Skeletal muscle tissue (tissue), 3 donors: ENCODE measurements at regions not wholly inside any gene's neighbourhood (a gene's known extent, or its start where the extent isn't known, plus 50 kb on each side); places are given as distances from the start of the nearest gene placed in this dataset.

ENCODE experiments used
- H3K27ac ChIP-seq: one replicate; pipeline ENCODE4 v1.7.0; 2013; ENCODE audit warnings: mild to moderate bottlenecking, low read depth, low read length, inconsistent platforms
- H3K27me3 ChIP-seq, 3 donors: one replicate each; pipeline ENCODE4 v1.7.0; 2013; ENCODE audit warnings: low read length in 3 of 3; ENCODE audit not compliant: control insufficient read depth in 3 of 3, insufficient read depth in 3 of 3
- H3K36me3 ChIP-seq, 3 donors: one replicate each; pipeline ENCODE4 v1.7.0; 2013; ENCODE audit warnings: low read length in 3 of 3; ENCODE audit not compliant: control insufficient read depth in 3 of 3, insufficient read depth in 3 of 3
- H3K4me1 ChIP-seq, 3 donors: one replicate each; pipeline ENCODE4 v1.7.0; 2013; ENCODE audit warnings: low read length in 3 of 3, mild to moderate bottlenecking in 3 of 3; ENCODE audit not compliant: control insufficient read depth in 3 of 3, insufficient read depth in 3 of 3
- H3K4me3 ChIP-seq, 3 donors: one replicate each; pipeline ENCODE4 v1.7.0; 2013; ENCODE audit warnings: low read length in 3 of 3
- H3K9ac ChIP-seq, 3 donors: one replicate each; pipeline ENCODE4 v1.7.0; 2013; ENCODE audit warnings: low read length in 3 of 3, mild to moderate bottlenecking in 3 of 3, moderate library complexity in 2 of 3, low read depth in 1 of 3
- H3K9me3 ChIP-seq, 3 donors: one replicate each; pipeline ENCODE4 v1.7.0; 2013; ENCODE audit warnings: low read length in 3 of 3; ENCODE audit not compliant: control insufficient read depth in 3 of 3
- donor health status: Osteomylitis.

- Histone ChIP-seq H3K4me1 (peaks cover 5 to 12% (median 9%) of the 10 kb centered on the region in 3 donors), H3K9me3 (no peaks in the 10 kb centered on the region), H3K4me3 (no peak overlapping the region), H3K27ac (no peak overlapping the region), H3K9ac (no peak overlapping the region), H3K27me3 (no peaks in the 10 kb centered on the region), H3K36me3 (no peaks in the 10 kb centered on the region)
Observed at GRCh38 chr20:40561187-40561586, 127.8 kb downstream of the MAFB start.

GRCh38 chr20:40558212-40558611, 130.8 kb downstream of the MAFB start:
- Histone ChIP-seq H3K36me3 (no peaks in the 10 kb centered on the region), H3K4me1 (no peaks in the 10 kb centered on the region), H3K27me3 (no peaks in the 10 kb centered on the region), H3K9ac (no peak overlapping the region), H3K9me3 (peaks cover 0 to 4% (median 0%) of the 10 kb centered on the region in 3 donors), H3K27ac (no peak overlapping the region), H3K4me3 (no peak overlapping the region)

- no peak overlapping the region for H3K9ac ChIP-seq
- H3K27me3 ChIP-seq = no peaks in the 10 kb centered on the region
- no peak overlapping the region for H3K4me3 ChIP-seq
- H3K9me3 ChIP-seq = peaks cover 0 to 4% (median 0%) of the 10 kb centered on the region in 3 donors
- no peaks in the 10 kb centered on the region for H3K36me3 ChIP-seq
- no peak overlapping the region for H3K27ac ChIP-seq
- peaks cover 0 to 2% (median 0%) of the 10 kb centered on the region in 3 donors for H3K4me1 ChIP-seq
Observed at GRCh38 chr20:40551125-40551530, 137.9 kb downstream of the MAFB start.

GRCh38 chr20:40547483-40548091, 141.4 kb downstream of the MAFB start:
- Histone ChIP-seq H3K27me3 (no peaks in the 10 kb centered on the region), H3K4me3 (no peak overlapping the region), H3K9ac (no peak overlapping the region), H3K27ac (no peak overlapping the region), H3K9me3 (no peaks in the 10 kb centered on the region), H3K4me1 (peaks cover 0 to 2% (median 0%) of the 10 kb centered on the region in 3 donors), H3K36me3 (no peaks in the 10 kb centered on the region)

GRCh38 chr20:40545478-40545877, 143.6 kb downstream of the MAFB start:
- Histone ChIP-seq H3K27ac (no peak overlapping the region), H3K36me3 (no peaks in the 10 kb centered on the region), H3K4me1 (peaks cover 0 to 2% (median 0%) of the 10 kb centered on the region in 3 donors), H3K27me3 (no peaks in the 10 kb centered on the region), H3K9ac (no peak overlapping the region), H3K9me3 (no peaks in the 10 kb centered on the region), H3K4me3 (no peak overlapping the region)

- Histone ChIP-seq H3K27me3 (no peaks in the 10 kb centered on the region), H3K36me3 (no peaks in the 10 kb centered on the region), H3K4me3 (no peak overlapping the region), H3K9ac (no peak overlapping the region), H3K9me3 (no peaks in the 10 kb centered on the region), H3K4me1 (no peaks in the 10 kb centered on the region), H3K27ac (no peak overlapping the region)
Observed at GRCh38 chr20:40542065-40542464, 147.0 kb downstream of the MAFB start.

- no peak overlapping the region for H3K9ac ChIP-seq
- no peak overlapping the region for H3K27ac ChIP-seq
- no peaks in the 10 kb centered on the region for H3K4me1 ChIP-seq
- H3K9me3 ChIP-seq = no peaks in the 10 kb centered on the region
- no peaks in the 10 kb centered on the region for H3K27me3 ChIP-seq
- H3K36me3 ChIP-seq = no peaks in the 10 kb centered on the region
- H3K4me3 ChIP-seq = no peak overlapping the region
Observed at GRCh38 chr20:40540166-40540565, 148.9 kb downstream of the MAFB start.

- no peak overlapping the region for H3K9ac ChIP-seq
- H3K9me3 ChIP-seq = no peaks in the 10 kb centered on the region
- no peaks in the 10 kb centered on the region for H3K4me1 ChIP-seq
- no peak overlapping the region for H3K27ac ChIP-seq
- H3K27me3 ChIP-seq = no peaks in the 10 kb centered on the region
- no peak overlapping the region for H3K4me3 ChIP-seq
- no peaks in the 10 kb centered on the region for H3K36me3 ChIP-seq
Observed at GRCh38 chr20:40538131-40538530, 150.9 kb downstream of the MAFB start.

- H3K9ac ChIP-seq = no peak overlapping the region
Observed at GRCh38 chr20:40536808-40537207, 152.2 kb downstream of the MAFB start.

GRCh38 chr20:40535816-40536215, 153.2 kb downstream of the MAFB start:
- H3K36me3 ChIP-seq = no peaks in the 10 kb centered on the region
- H3K9me3 ChIP-seq = peaks cover 0 to 5% (median 4%) of the 10 kb centered on the region in 3 donors
- H3K27me3 ChIP-seq = no peaks in the 10 kb centered on the region
- no peak overlapping the region for H3K4me3 ChIP-seq
- H3K9ac ChIP-seq = no peak overlapping the region
- H3K27ac ChIP-seq = no peak overlapping the region
- H3K4me1 ChIP-seq = no peaks in the 10 kb centered on the region

More at GRCh38 chr20:40536808-40537207, 152.2 kb downstream of the MAFB start:
- H3K36me3 ChIP-seq = no peaks in the 10 kb centered on the region
- H3K27ac ChIP-seq = no peak overlapping the region
- H3K4me3 ChIP-seq = no peak overlapping the region
- H3K27me3 ChIP-seq = no peaks in the 10 kb centered on the region
- H3K9me3 ChIP-seq = peaks cover 0 to 4% (median 3%) of the 10 kb centered on the region in 3 donors
- no peaks in the 10 kb centered on the region for H3K4me1 ChIP-seq
